ENCODE measurements at regions not wholly inside any gene's neighbourhood (a gene's known extent, or its start where the extent isn't known, plus 50 kb on each side); places are given as distances from the start of the nearest gene placed in this dataset.

DNA sequence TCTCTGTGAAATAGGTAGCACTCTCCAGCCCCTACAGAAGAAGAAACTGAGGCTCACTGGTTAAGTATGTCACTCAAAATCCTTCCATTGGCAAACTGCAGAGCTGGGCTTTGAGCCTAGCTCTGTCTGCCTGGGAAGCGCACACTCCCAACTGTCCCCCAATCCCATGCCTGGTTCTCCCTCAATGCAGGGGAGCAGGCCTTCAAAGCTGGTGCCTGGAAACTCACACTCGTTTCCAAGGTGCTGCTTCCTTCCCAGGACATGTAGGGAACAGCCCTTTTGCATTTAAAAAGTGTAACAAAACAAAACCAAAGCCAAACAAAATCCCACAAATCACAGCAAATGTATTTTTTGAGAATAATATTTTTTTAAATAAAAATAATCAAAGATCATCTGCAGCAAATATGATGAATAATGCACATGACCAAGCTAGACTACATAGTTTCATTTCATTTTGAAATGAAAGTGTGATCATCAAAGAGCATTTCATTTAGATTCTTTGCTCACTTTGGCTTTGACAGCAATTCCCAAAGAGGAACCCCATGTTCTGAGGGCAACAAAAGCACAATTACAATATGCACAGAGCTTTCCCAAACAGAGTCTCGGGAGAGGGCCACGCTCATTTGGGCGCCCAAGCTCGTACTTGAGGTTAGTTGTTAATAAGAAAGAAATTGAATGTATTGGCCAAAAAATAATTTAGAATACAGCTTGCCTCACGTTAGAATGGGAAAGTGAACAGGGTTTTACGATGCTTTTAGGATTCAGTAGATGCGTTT, 96.7 kb upstream of the ACKR3 start:
- 84 to 87% methylated on average over 9 of the region's 9 CpGs for WGBS, 2 donors
- Histone ChIP-seq H3K27me3 (peaks cover 0 to 5% (median 0%) of the 10 kb centered on the region in 7 donors), H3K9me3 (peaks cover 0 to 10% (median 0%) of the 10 kb centered on the region in 11 donors), H3K27ac (no peak overlapping the region), H3K36me3 (no peaks in the 10 kb centered on the region), H3K4me1 (no peaks in the 10 kb centered on the region), H3K4me3 (no peak overlapping the region)
- DNase-seq (no peak), ATAC-seq (no peak)
- no peak for TF ChIP-seq CTCF (IDR thresholded peaks at IDR 0.05)
- intact Hi-C loops (cut with DNase I) = no loop called here

GRCh38 chr2:236473691-236474090, 95.9 kb upstream of the ACKR3 start:
- peaks cover 0 to 10% (median 0%) of the 10 kb centered on the region in 11 donors for H3K9me3 ChIP-seq

GRCh38 chr2:236479814-236480213, 89.8 kb upstream of the ACKR3 start:
- WGBS, 2 donors = 92 to 98% methylated on average over 1 of the region's 1 CpG
- Histone ChIP-seq H3K27me3 (no peaks in the 10 kb centered on the region), H3K36me3 (no peaks in the 10 kb centered on the region), H3K9me3 (peaks cover 0 to 39% (median 20%) of the 10 kb centered on the region in 11 donors), H3K4me3 (no peak overlapping the region), H3K27ac (no peak overlapping the region), H3K4me1 (no peaks in the 10 kb centered on the region)
- no peak for TF ChIP-seq CTCF (IDR thresholded peaks at IDR 0.05)
- ATAC-seq (no peak), DNase-seq (no peak)
- intact Hi-C loops (cut with DNase I) = no loop called here

More at GRCh38 chr2:236473691-236474090, 95.9 kb upstream of the ACKR3 start:
- no peak for TF ChIP-seq CTCF (IDR thresholded peaks at IDR 0.05)
- Histone ChIP-seq H3K27ac (no peak overlapping the region), H3K4me1 (no peaks in the 10 kb centered on the region), H3K27me3 (peaks cover 0 to 5% (median 0%) of the 10 kb centered on the region in 7 donors), H3K4me3 (no peak overlapping the region), H3K36me3 (no peaks in the 10 kb centered on the region)
- no peak for ATAC-seq
- intact Hi-C loops (cut with DNase I) = no loop called here
- WGBS, 2 donors = 89 to 98% methylated on average over 1 of the region's 1 CpG
- DNase-seq = no peak

DNA sequence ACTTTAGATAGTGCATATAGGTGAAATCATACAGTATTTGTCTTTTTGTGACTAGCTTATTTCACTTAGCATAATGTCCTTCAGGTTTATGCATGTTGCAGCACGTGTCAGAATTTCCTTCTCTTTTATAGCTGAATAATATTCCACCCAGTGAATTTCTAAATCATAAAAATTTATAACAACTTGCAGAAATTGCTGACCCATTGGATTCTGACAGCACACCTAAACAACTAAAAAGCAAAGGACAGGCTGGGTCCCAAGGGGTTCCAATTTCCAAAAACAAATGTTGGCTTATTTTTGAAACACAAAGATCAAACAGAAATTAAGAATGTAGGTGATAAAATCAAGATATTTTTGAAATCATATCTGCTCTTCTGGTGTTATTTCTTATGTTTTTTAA, 86.5 kb upstream of the ACKR3 start:
- ATAC-seq = no peak
- no peaks in the 10 kb centered on the region for H3K36me3 ChIP-seq
- H3K27me3 ChIP-seq = no peaks in the 10 kb centered on the region
- no peak for TF ChIP-seq CTCF (IDR thresholded peaks at IDR 0.05)
- peaks cover 0 to 33% (median 20%) of the 10 kb centered on the region in 11 donors for H3K9me3 ChIP-seq
- H3K4me3 ChIP-seq = no peak overlapping the region
- H3K4me1 ChIP-seq = no peaks in the 10 kb centered on the region
- no peak overlapping the region for H3K27ac ChIP-seq
- 88 to 96% methylated on average over 1 of the region's 1 CpG for WGBS, 2 donors
- DNase-seq = no peak
- intact Hi-C loops (cut with DNase I) = no loop called here
